Stimulated activated CD8-positive, alpha-beta memory T cell treated with anti-CD3 and anti-CD28 coated beads, Interleukin-15, amount 100 ng/mL, for 48 hours (primary cell): ENCODE measurements at regions not wholly inside any gene's neighbourhood (a gene's known extent, or its start where the extent isn't known, plus 50 kb on each side); places are given as distances from the start of the nearest gene placed in this dataset.

ENCODE experiments used
- DNase-seq, 2 donors: peaks; one replicate each; pipeline ENCODE4 v3.0.0-alpha.2; 2020; ENCODE audit warnings: low read depth in 2 of 2

GRCh38 chr1:23639460-23640095, 52.0 kb upstream of the RPL11 start:
- DNase-seq, result no peak

- DNase-seq, result no peak
Measured at GRCh38 chr1:23638786-23639241, 52.8 kb upstream of the RPL11 start.

- no peak for DNase-seq
Measured at GRCh38 chr1:23638188-23638619, 53.4 kb upstream of the RPL11 start.

GRCh38 chr1:23636009-23636408, 55.6 kb upstream of the RPL11 start:
- no peak for DNase-seq

GRCh38 chr1:23634840-23635651, 56.6 kb upstream of the RPL11 start:
- DNase-seq, result no peak

- no peak for DNase-seq
Measured at GRCh38 chr1:23634518-23634839, 57.1 kb upstream of the RPL11 start.

- DNase-seq, result no peak
Measured at GRCh38 chr1:23632479-23633160, 59.0 kb upstream of the RPL11 start.

GRCh38 chr1:23629708-23630290, 61.8 kb upstream of the RPL11 start:
- no peak for DNase-seq

- no peak for DNase-seq
Measured at GRCh38 chr1:23628951-23629387, 62.6 kb upstream of the RPL11 start.

GRCh38 chr1:23627069-23627735, 64.4 kb upstream of the RPL11 start:
- no peak for DNase-seq

- no peak for DNase-seq
Measured at GRCh38 chr1:23625929-23626535, 65.6 kb upstream of the RPL11 start.

- no peak for DNase-seq
Measured at GRCh38 chr1:23625459-23625858, 66.1 kb upstream of the RPL11 start.

- DNase-seq, result peak; percentile 66 to 69
Measured at GRCh38 chr1:23624440-23624839, 65.1 kb upstream of the ID3 start.

GRCh38 chr1:23622284-23622683, 63.0 kb upstream of the ID3 start:
- no peak for DNase-seq

GRCh38 chr1:23620605-23621004, 61.3 kb upstream of the ID3 start:
- no peak for DNase-seq

GRCh38 chr1:23619299-23620188, 60.2 kb upstream of the ID3 start:
- DNase-seq, result peak; percentile 71 to 72

- DNase-seq, result no peak
Measured at GRCh38 chr1:23618586-23619083, 59.3 kb upstream of the ID3 start.

GRCh38 chr1:23617084-23617521, 57.8 kb upstream of the ID3 start:
- no peak for DNase-seq

- no peak for DNase-seq
Measured at GRCh38 chr1:23616292-23616824, 57.1 kb upstream of the ID3 start.

- no peak for DNase-seq
Measured at GRCh38 chr1:23615852-23616251, 56.6 kb upstream of the ID3 start.
